ENCODE measurements at regions not wholly inside any gene's neighbourhood (a gene's known extent, or its start where the extent isn't known, plus 50 kb on each side); places are given as distances from the start of the nearest gene placed in this dataset.
"Not testable (repeated sequence)": the region's sequence is repeated elsewhere in the genome, so short reads cannot be mapped to it uniquely, and the experiment has no call there.

DNA sequence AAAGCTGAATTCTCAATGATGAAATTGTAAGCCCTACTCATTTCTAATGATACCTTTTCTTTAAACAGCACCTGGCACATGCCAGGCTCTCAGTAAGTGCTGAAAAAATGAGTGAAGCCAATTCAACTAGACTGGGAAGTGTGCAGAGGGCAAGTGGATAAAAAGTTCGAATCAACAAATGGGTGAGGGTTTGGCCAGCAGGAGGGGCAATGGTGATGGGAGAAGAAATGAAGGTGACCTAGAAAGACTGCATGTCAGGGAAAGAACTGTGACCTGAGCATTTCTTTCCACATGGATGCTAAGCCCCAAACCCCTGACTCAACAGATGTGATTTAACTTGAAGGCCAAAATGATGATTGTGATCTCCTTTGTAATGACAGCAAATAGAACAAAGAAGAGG lies 54.6 kb downstream of the DKK1 start:
- H3K9me3 ChIP-seq (ENCODE audit: control insufficient read depth, low read length) = no peaks in the 10 kb centered on the region
- no peak for ATAC-seq (ENCODE audit: low FRiP score)

DNA sequence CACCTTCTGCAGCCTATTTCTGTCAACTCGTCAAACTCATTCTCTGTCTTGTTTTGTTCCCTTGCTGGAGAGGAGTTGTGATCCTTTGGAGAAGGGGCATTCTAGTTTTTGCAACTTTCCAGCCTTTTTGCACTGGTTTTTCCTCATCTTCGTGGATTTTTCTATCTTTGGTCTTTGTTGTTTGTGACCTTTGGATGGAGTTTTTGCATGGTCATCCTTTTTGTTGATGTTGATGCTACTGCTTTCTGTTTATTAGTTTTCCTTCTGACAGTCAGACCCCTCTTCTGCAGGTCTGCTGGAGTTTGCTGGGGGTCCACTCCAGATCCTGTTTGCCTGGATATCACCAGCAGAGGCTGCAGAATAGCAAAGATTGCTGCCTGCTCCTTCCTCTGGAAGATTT lies 60.1 kb downstream of the DKK1 start:
- H3K4me1 ChIP-seq (ENCODE audit: control insufficient read depth in 1 of 2, insufficient read depth in 2 of 2, low read length in 2 of 2); H3K27ac ChIP-seq (ENCODE audit: low read depth in 1 of 2, low read length in 2 of 2); H3K36me3 ChIP-seq (ENCODE audit: control insufficient read depth in 1 of 2, insufficient read depth in 2 of 2, low read length in 1 of 2); H3K9me3 ChIP-seq (ENCODE audit: control insufficient read depth, low read length); DNase-seq; ATAC-seq (ENCODE audit: low FRiP score); H3K4me3 ChIP-seq (ENCODE audit: low read length in 2 of 2); H3K27me3 ChIP-seq (ENCODE audit: control insufficient read depth in 1 of 2, insufficient read depth in 2 of 2, low read length in 1 of 2); intact Hi-C loops (cut with DNase I): not testable (repeated sequence)
- WGBS, 2 donors = 83 to 84% methylated on average over 2 of the region's 2 CpGs

More for the DNA sequence above, 54.6 kb downstream of the DKK1 start:
- H3K36me3 ChIP-seq (ENCODE audit: control insufficient read depth in 1 of 2, insufficient read depth in 2 of 2, low read length in 1 of 2) = no peaks in the 10 kb centered on the region
- no peaks in the 10 kb centered on the region for H3K27me3 ChIP-seq (ENCODE audit: control insufficient read depth in 1 of 2, insufficient read depth in 2 of 2, low read length in 1 of 2)
- no peak overlapping the region for H3K27ac ChIP-seq (ENCODE audit: low read depth in 1 of 2, low read length in 2 of 2)
- WGBS, 2 donors = 87 to 90% methylated on average over 1 of the region's 1 CpG
- no peak overlapping the region for H3K4me3 ChIP-seq (ENCODE audit: low read length in 2 of 2)
- no peaks in the 10 kb centered on the region for H3K4me1 ChIP-seq (ENCODE audit: control insufficient read depth in 1 of 2, insufficient read depth in 2 of 2, low read length in 2 of 2)
- DNase-seq = no peak
- intact Hi-C loops (cut with DNase I) = no loop called here

DNA sequence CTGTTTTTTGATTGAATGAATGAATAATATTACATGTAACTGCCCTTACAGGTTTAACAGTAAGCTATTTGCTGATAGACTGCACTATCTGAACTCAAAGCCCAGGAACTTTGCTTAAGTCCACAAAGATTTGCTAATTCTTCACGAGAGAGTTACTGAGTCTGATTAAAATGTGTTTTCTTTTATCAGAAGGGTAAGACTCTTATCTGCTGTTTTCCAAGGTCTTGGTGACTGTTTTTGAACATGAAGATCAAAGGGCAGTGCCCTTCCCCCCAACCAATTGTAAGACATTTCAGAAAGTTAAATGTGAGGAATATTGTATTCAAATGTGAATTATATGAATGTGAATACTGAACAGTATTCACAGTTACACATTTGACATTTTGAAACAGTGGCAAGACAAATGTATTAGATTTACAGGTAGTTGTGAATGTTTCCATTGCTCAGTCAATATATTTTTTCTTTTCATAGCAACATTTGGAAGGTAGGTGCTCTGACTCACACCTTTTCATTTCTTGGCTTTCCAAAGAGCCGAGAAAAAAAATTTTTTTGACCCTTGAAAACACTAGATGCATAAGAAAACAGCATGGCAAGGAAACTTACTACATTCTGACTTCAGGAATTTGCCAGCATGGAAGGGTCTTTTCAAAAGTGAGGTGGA lies 62.7 kb downstream of the DKK1 start:
- no peaks in the 10 kb centered on the region for H3K4me1 ChIP-seq (ENCODE audit: control insufficient read depth in 1 of 2, insufficient read depth in 2 of 2, low read length in 2 of 2)
- intact Hi-C loops (cut with DNase I) = no loop called here
- no peaks in the 10 kb centered on the region for H3K36me3 ChIP-seq (ENCODE audit: control insufficient read depth in 1 of 2, insufficient read depth in 2 of 2, low read length in 1 of 2)
- no peak overlapping the region for H3K4me3 ChIP-seq (ENCODE audit: low read length in 2 of 2)
- H3K27me3 ChIP-seq (ENCODE audit: control insufficient read depth in 1 of 2, insufficient read depth in 2 of 2, low read length in 1 of 2) = no peaks in the 10 kb centered on the region
- no peaks in the 10 kb centered on the region for H3K9me3 ChIP-seq (ENCODE audit: control insufficient read depth, low read length)
- DNase-seq (no peak), ATAC-seq (ENCODE audit: low FRiP score) (no peak)
- 32 to 39% methylated on average over 2 of the region's 2 CpGs for WGBS, 2 donors
- H3K27ac ChIP-seq (ENCODE audit: low read depth in 1 of 2, low read length in 2 of 2) = no peak overlapping the region

DNA sequence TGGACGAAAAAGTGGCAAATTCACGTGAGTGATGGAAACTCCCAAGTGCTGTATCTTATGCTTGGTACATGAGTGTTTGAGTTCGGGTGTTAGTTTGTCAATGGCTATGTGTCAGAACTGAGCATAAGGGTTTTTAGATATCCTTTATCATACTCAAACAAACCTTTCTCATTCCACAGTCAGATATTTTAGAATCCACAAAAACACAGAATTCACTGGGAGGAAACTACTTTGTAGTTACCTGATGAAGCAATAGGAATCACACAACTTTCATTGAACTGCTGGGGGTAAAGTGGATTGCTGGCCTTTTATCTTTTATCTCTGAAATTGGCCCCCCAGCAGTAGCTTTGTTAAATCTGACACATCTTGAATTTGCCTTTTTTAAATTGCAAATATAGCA lies 64.0 kb downstream of the DKK1 start:
- Histone ChIP-seq H3K27ac (ENCODE audit: low read depth in 1 of 2, low read length in 2 of 2) (no peak overlapping the region), H3K36me3 (ENCODE audit: control insufficient read depth in 1 of 2, insufficient read depth in 2 of 2, low read length in 1 of 2) (no peaks in the 10 kb centered on the region), H3K4me1 (ENCODE audit: control insufficient read depth in 1 of 2, insufficient read depth in 2 of 2, low read length in 2 of 2) (no peaks in the 10 kb centered on the region), H3K9me3 (ENCODE audit: control insufficient read depth, low read length) (no peaks in the 10 kb centered on the region), H3K4me3 (ENCODE audit: low read length in 2 of 2) (no peak overlapping the region), H3K27me3 (ENCODE audit: control insufficient read depth in 1 of 2, insufficient read depth in 2 of 2, low read length in 1 of 2) (no peaks in the 10 kb centered on the region)
- WGBS, 2 donors = 52 to 62% methylated on average over 3 of the region's 3 CpGs
- intact Hi-C loops (cut with DNase I) = no loop called here
- DNase-seq (no peak), ATAC-seq (ENCODE audit: low FRiP score) (no peak)

DNA sequence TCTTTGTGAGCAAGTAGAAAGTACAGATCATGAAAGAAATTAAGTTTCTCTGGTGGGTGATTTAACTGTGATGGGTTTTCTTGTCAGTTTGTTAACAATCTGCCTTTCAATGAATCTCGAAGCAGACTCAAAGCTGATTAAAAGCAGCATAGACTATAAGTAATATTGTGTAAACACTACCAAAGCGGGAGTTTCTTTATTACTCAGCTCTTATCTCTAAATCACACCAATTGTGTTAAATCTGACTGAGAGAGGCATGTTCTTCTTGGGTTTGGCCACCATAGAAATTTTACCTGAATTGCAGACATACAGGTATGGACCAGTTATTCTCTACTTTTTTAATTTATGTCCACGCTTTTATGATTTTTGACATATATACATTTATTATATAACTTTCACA lies 65.2 kb downstream of the DKK1 start:
- Histone ChIP-seq H3K27ac (ENCODE audit: low read depth in 1 of 2, low read length in 2 of 2) (no peak overlapping the region), H3K4me1 (ENCODE audit: control insufficient read depth in 1 of 2, insufficient read depth in 2 of 2, low read length in 2 of 2) (no peaks in the 10 kb centered on the region), H3K36me3 (ENCODE audit: control insufficient read depth in 1 of 2, insufficient read depth in 2 of 2, low read length in 1 of 2) (no peaks in the 10 kb centered on the region), H3K4me3 (ENCODE audit: low read length in 2 of 2) (no peak overlapping the region), H3K27me3 (ENCODE audit: control insufficient read depth in 1 of 2, insufficient read depth in 2 of 2, low read length in 1 of 2) (no peaks in the 10 kb centered on the region), H3K9me3 (ENCODE audit: control insufficient read depth, low read length) (no peaks in the 10 kb centered on the region)
- intact Hi-C loops (cut with DNase I) = no loop called here
- no peak for ATAC-seq (ENCODE audit: low FRiP score)
- 63 to 75% methylated on average over 3 of the region's 3 CpGs for WGBS, 2 donors
- DNase-seq = no peak

DNA sequence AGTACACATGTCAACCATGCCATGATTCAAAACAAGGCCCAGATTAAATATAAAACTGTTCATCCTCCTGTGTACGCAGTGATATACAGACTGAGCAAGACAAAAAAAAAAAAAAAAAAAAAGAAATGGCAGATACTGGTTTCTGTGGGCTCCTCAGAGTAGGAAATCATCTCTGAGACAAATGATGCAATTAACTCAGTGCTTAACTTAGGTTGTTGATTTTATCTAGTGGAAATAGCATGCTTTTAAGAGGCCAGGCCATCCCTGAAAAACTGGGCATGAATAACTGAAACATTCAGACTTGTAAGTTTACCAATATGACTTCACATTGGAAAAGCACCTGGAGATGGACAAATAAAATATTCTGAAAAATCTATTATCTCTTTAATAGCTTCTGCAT lies 69.0 kb downstream of the DKK1 start:
- Histone ChIP-seq H3K27ac (ENCODE audit: low read depth in 1 of 2, low read length in 2 of 2) (no peak overlapping the region), H3K27me3 (ENCODE audit: control insufficient read depth in 1 of 2, insufficient read depth in 2 of 2, low read length in 1 of 2) (no peaks in the 10 kb centered on the region), H3K4me3 (ENCODE audit: low read length in 2 of 2) (no peak overlapping the region), H3K9me3 (ENCODE audit: control insufficient read depth, low read length) (no peaks in the 10 kb centered on the region), H3K4me1 (ENCODE audit: control insufficient read depth in 1 of 2, insufficient read depth in 2 of 2, low read length in 2 of 2) (peaks cover 0 to 1% of the 10 kb centered on the region in 2 donors), H3K36me3 (ENCODE audit: control insufficient read depth in 1 of 2, insufficient read depth in 2 of 2, low read length in 1 of 2) (no peaks in the 10 kb centered on the region)
- no peak for ATAC-seq (ENCODE audit: low FRiP score)
- intact Hi-C loops (cut with DNase I) = no loop called here
- DNase-seq = no peak
- 88 to 99% methylated on average over 1 of the region's 1 CpG for WGBS, 2 donors

DNA sequence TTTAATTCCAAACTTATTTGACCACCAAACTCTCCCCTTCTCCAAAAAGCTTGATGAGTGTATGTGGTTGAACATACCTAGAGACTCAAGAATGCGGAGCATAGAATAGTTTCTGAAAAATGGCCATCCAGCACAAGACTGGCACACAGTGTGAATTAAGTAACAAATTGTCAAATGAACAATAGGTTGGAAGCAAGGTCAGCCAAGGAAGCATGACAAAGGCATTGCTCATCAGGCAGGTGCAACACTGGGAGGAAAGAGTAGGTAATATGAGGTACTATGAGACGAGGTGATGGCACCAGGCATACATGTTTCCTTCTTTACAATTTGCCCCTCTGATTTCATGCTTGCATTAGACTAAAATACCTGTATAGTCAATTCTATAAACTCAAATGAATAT lies 73.7 kb downstream of the DKK1 start:
- Histone ChIP-seq H3K4me1 (ENCODE audit: control insufficient read depth in 1 of 2, insufficient read depth in 2 of 2, low read length in 2 of 2) (peaks cover 5% of the 10 kb centered on the region in 2 donors), H3K27ac (ENCODE audit: low read depth in 1 of 2, low read length in 2 of 2) (no peak overlapping the region), H3K9me3 (ENCODE audit: control insufficient read depth, low read length) (no peaks in the 10 kb centered on the region), H3K36me3 (ENCODE audit: control insufficient read depth in 1 of 2, insufficient read depth in 2 of 2, low read length in 1 of 2) (no peaks in the 10 kb centered on the region), H3K27me3 (ENCODE audit: control insufficient read depth in 1 of 2, insufficient read depth in 2 of 2, low read length in 1 of 2) (no peaks in the 10 kb centered on the region), H3K4me3 (ENCODE audit: low read length in 2 of 2) (no peak overlapping the region)
- intact Hi-C loops (cut with DNase I) = no loop called here
- no peak for ATAC-seq (ENCODE audit: low FRiP score)
- no peak for DNase-seq
- WGBS, 2 donors = 50 to 72% methylated on average over 2 of the region's 2 CpGs

DNA sequence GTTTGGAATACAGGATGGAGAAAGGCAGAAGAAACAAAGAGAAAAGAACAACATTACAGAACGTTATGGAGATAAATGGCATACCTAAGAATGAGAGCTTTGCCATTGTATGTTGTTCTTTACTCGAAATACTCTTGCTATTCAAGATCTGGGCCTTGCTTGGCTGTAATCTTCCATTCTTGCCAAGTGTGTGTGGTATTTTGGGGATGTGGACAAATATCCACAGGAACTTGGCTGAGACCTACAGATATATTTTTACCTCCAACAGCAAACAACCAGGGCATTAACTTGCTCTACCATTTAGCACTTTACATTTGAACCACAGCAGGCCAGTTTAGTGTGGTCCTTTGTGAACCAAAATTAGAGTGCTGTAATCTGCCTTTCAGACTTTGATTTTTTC lies 76.3 kb downstream of the DKK1 start:
- ATAC-seq (ENCODE audit: low FRiP score) (no peak), DNase-seq (no peak)
- intact Hi-C loops (cut with DNase I) = no loop called here
- Histone ChIP-seq H3K9me3 (ENCODE audit: control insufficient read depth, low read length) (no peaks in the 10 kb centered on the region), H3K36me3 (ENCODE audit: control insufficient read depth in 1 of 2, insufficient read depth in 2 of 2, low read length in 1 of 2) (no peaks in the 10 kb centered on the region), H3K4me1 (ENCODE audit: control insufficient read depth in 1 of 2, insufficient read depth in 2 of 2, low read length in 2 of 2) (peaks cover 5% of the 10 kb centered on the region in 2 donors), H3K27ac (ENCODE audit: low read depth in 1 of 2, low read length in 2 of 2) (no peak overlapping the region), H3K4me3 (ENCODE audit: low read length in 2 of 2) (no peak overlapping the region), H3K27me3 (ENCODE audit: control insufficient read depth in 1 of 2, insufficient read depth in 2 of 2, low read length in 1 of 2) (no peaks in the 10 kb centered on the region)
- WGBS, 2 donors = 5 to 8% methylated on average over 2 of the region's 2 CpGs

DNA sequence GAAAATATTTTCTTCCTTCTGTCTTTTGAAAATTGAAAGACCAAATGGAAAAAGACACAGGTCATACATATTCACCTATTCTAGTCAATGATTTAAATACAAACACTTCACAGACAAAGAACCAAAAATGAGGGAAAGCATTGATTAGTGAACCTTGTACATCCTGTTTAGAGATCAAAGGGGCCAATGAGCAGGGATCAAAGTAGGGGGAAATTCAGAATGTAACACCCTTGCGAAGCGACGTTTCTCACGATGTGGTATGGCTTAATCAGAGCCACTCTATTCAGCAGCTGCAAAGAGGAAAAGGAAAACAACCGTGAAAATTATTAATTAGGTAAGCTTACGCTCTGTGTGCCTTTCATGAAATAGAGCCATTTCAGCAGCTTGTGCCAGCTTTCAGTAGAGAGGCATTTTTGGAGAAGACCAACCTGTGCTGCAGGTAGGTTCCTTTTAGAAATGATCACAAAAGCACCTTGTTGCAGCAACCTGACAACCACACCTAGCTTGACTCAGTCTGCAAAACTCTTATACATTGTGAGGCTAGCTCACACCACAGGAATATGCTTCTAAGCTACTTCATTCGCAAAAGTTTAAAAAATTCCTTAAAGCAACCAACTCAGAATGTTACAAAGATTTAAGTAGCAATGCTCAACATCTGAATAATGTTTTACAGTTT lies 78.0 kb downstream of the DKK1 start:
- Histone ChIP-seq H3K4me3 (ENCODE audit: low read length in 2 of 2) (no peak overlapping the region), H3K27ac (ENCODE audit: low read depth in 1 of 2, low read length in 2 of 2) (no peak overlapping the region), H3K27me3 (ENCODE audit: control insufficient read depth in 1 of 2, insufficient read depth in 2 of 2, low read length in 1 of 2) (no peaks in the 10 kb centered on the region), H3K4me1 (ENCODE audit: control insufficient read depth in 1 of 2, insufficient read depth in 2 of 2, low read length in 2 of 2) (peaks cover 5% of the 10 kb centered on the region in 2 donors), H3K36me3 (ENCODE audit: control insufficient read depth in 1 of 2, insufficient read depth in 2 of 2, low read length in 1 of 2) (no peaks in the 10 kb centered on the region), H3K9me3 (ENCODE audit: control insufficient read depth, low read length) (no peaks in the 10 kb centered on the region)
- WGBS, 2 donors = 79 to 81% methylated on average over 7 of the region's 7 CpGs
- DNase-seq (no peak), ATAC-seq (ENCODE audit: low FRiP score) (no peak)
- intact Hi-C loops (cut with DNase I) = no loop called here

Data from aorta (tissue), 5 donors.